Upper lobe of left lung (tissue), 6 donors: ENCODE measurements at regions not wholly inside any gene's neighbourhood (a gene's known extent, or its start where the extent isn't known, plus 50 kb on each side); places are given as distances from the start of the nearest gene placed in this dataset.

Experiments used
- ATAC-seq, 2 donors: fragments of 200-7000 bp; cut with Tn5 transposase; one replicate each; pipeline ENCODE4 v1.9.1; 2022; ENCODE audit warnings: mild to moderate bottlenecking in 2 of 2, moderate library complexity in 2 of 2; ENCODE audit not compliant: low FRiP score in 2 of 2
- DNase-seq, 2 donors: peaks; one replicate each; pipeline ENCODE4 v3.0.0-alpha.2; 2019 to 2020
- H3K27ac ChIP-seq, 4 donors: fragments of 200-600 bp; sonication (generic); one replicate each; pipeline ENCODE4 v1.5.1; 2016 to 2019
- H3K27me3 ChIP-seq, 4 donors: fragments of 200-600 bp; sonication (generic); one replicate each; pipeline ENCODE4 v1.5.1; 2017 to 2019
- H3K36me3 ChIP-seq, 4 donors: fragments of 200-600 bp; sonication (generic); one replicate each; pipeline ENCODE4 v1.5.1; 2016 to 2019
- H3K4me1 ChIP-seq, 4 donors: fragments of 200-600 bp; sonication (generic); one replicate each; pipeline ENCODE4 v1.5.1; 2018 to 2019
- H3K4me3 ChIP-seq, 4 donors: fragments of 200-600 bp; sonication (generic); one replicate each; pipeline ENCODE4 v1.5.1; 2017 to 2019; ENCODE audit warnings: mild to moderate bottlenecking in 2 of 4, moderate library complexity in 1 of 4
- H3K9me3 ChIP-seq, 4 donors: fragments of 200-600 bp; sonication (generic); one replicate each; pipeline ENCODE4 v1.5.1; 2018 to 2019
- CTCF ChIP-seq, 6 experiments: fragments of 450-650 bp in 4 of 6; fragments of 200-600 bp in 2 of 6; sonication (generic) in 2 of 6; IDR thresholded peaks; one replicate each; pipeline ENCODE4 v1.5.1; 2016 to 2019; ENCODE audit warnings: antibody characterized with exemption in 6 of 6
- EP300 ChIP-seq, 4 donors: sonication (generic); formaldehyde crosslinking; IDR thresholded peaks; one replicate each; pipeline ENCODE4 v1.5.1; 2017; ENCODE audit warnings: antibody characterized with exemption in 4 of 4, control low read depth in 2 of 4
- POLR2A ChIP-seq, 4 donors: fragments of 450-650 bp; IDR thresholded peaks; one replicate each; pipeline ENCODE4 v1.5.1; 2016 to 2017; ENCODE audit warnings: antibody characterized with exemption in 4 of 4, mild to moderate bottlenecking in 2 of 4
- POLR2AphosphoS5 ChIP-seq, 2 donors: sonication (generic); formaldehyde crosslinking; IDR thresholded peaks; one replicate each; pipeline ENCODE4 v1.5.1; 2017; ENCODE audit warnings: antibody characterized with exemption in 2 of 2
- WGBS, 2 donors: methylation state at CpG; one replicate each; pipeline ENCODE4 v1.1.5; 2017 to 2018; 5-methylcytosine and 5-hydroxymethylcytosine counted together
- donor health status: DM: no; HTN: no; CAD: no; lungs with moderate emphysema.
- donor health status: DM: no; HTN: yes; CAD: no; lungs with severe emphysema.

- Histone ChIP-seq H3K4me1 (no peaks in the 10 kb centered on the region), H3K4me3 (no peak overlapping the region), H3K9me3 (no peaks in the 10 kb centered on the region), H3K27me3 (no peaks in the 10 kb centered on the region), H3K27ac (no peak overlapping the region), H3K36me3 (no peaks in the 10 kb centered on the region)
- 70 to 77% methylated on average over 11 to 13 of the region's 13 CpGs for WGBS, 2 donors
- ATAC-seq (no peak), DNase-seq (no peak)
- TF ChIP-seq CTCF (IDR thresholded peaks at IDR 0.05) (no peak), POLR2AphosphoS5 (IDR thresholded peaks at IDR 0.05) (no peak), POLR2A (IDR thresholded peaks at IDR 0.05) (no peak), EP300 (IDR thresholded peaks at IDR 0.05) (no peak)
Measured at GRCh38 chr2:41379496-41380221, 668.2 kb upstream of the PKDCC start.

- H3K27me3 ChIP-seq = no peaks in the 10 kb centered on the region
- 49 to 73% methylated on average over 3 of the region's 3 CpGs for WGBS, 2 donors
- TF ChIP-seq POLR2AphosphoS5 (IDR thresholded peaks at IDR 0.05) (no peak), POLR2A (IDR thresholded peaks at IDR 0.05) (no peak), EP300 (IDR thresholded peaks at IDR 0.05) (peak in 1 of 4 donors; percentile 16)
Measured at GRCh38 chr2:41381701-41382100, 666.1 kb upstream of the PKDCC start.

GRCh38 chr2:41387519-41387918 lies 660.3 kb upstream of the PKDCC start:
- H3K36me3 ChIP-seq = no peaks in the 10 kb centered on the region
- H3K27ac ChIP-seq = no peak overlapping the region
- no peak for ATAC-seq
- H3K4me3 ChIP-seq = no peak overlapping the region
- TF ChIP-seq CTCF (IDR thresholded peaks at IDR 0.05) (no peak), POLR2A (IDR thresholded peaks at IDR 0.05) (no peak), POLR2AphosphoS5 (IDR thresholded peaks at IDR 0.05) (no peak), EP300 (IDR thresholded peaks at IDR 0.05) (no peak)
- WGBS, 2 donors = 75 to 82% methylated on average over 2 of the region's 2 CpGs
- H3K4me1 ChIP-seq = no peaks in the 10 kb centered on the region
- H3K9me3 ChIP-seq = no peaks in the 10 kb centered on the region
- DNase-seq = no peak
- H3K27me3 ChIP-seq = no peaks in the 10 kb centered on the region

More at GRCh38 chr2:41381701-41382100, 666.1 kb upstream of the PKDCC start:
- no peaks in the 10 kb centered on the region for H3K4me1 ChIP-seq
- ATAC-seq (peak in 1 of 2 donors; percentile 63), DNase-seq (peak in 1 of 2 donors; percentile 67)
- no peak overlapping the region for H3K4me3 ChIP-seq
- H3K27ac ChIP-seq = no peak overlapping the region
- no peaks in the 10 kb centered on the region for H3K36me3 ChIP-seq
- H3K9me3 ChIP-seq = no peaks in the 10 kb centered on the region

- no peaks in the 10 kb centered on the region for H3K4me1 ChIP-seq
- no peak for ATAC-seq
- H3K27me3 ChIP-seq = no peaks in the 10 kb centered on the region
- no peaks in the 10 kb centered on the region for H3K36me3 ChIP-seq
- no peak overlapping the region for H3K27ac ChIP-seq
- TF ChIP-seq POLR2A (IDR thresholded peaks at IDR 0.05) (no peak), POLR2AphosphoS5 (IDR thresholded peaks at IDR 0.05) (no peak)
- 78 to 86% methylated on average over 1 of the region's 1 CpG for WGBS, 2 donors
- no peak for DNase-seq
- H3K9me3 ChIP-seq = no peaks in the 10 kb centered on the region
- no peak overlapping the region for H3K4me3 ChIP-seq
Measured at GRCh38 chr2:41393621-41394020, 654.2 kb upstream of the PKDCC start.

GRCh38 chr2:41394541-41394940 lies 653.3 kb upstream of the PKDCC start:
- DNase-seq (no peak), ATAC-seq (no peak)
- Histone ChIP-seq H3K27me3 (no peaks in the 10 kb centered on the region), H3K9me3 (no peaks in the 10 kb centered on the region), H3K36me3 (no peaks in the 10 kb centered on the region), H3K4me3 (no peak overlapping the region), H3K27ac (no peak overlapping the region), H3K4me1 (no peaks in the 10 kb centered on the region)
- 88 to 95% methylated on average over 1 of the region's 1 CpG for WGBS, 2 donors
- TF ChIP-seq POLR2A (IDR thresholded peaks at IDR 0.05) = no peak
- TF ChIP-seq EP300 (IDR thresholded peaks at IDR 0.05) = no peak
- no peak for TF ChIP-seq POLR2AphosphoS5 (IDR thresholded peaks at IDR 0.05)
- TF ChIP-seq CTCF (IDR thresholded peaks at IDR 0.05) = no peak

- no peaks in the 10 kb centered on the region for H3K27me3 ChIP-seq
- no peak overlapping the region for H3K4me3 ChIP-seq
- no peak overlapping the region for H3K27ac ChIP-seq
- whole genome bisulfite sequencing, 2 donors = 92 to 97% methylated on average over 3 of the region's 3 CpGs
- H3K4me1 ChIP-seq = no peaks in the 10 kb centered on the region
- DNase-seq = no peak
- TF ChIP-seq POLR2A (IDR thresholded peaks at IDR 0.05) = no peak
- no peak for TF ChIP-seq EP300 (IDR thresholded peaks at IDR 0.05)
- TF ChIP-seq POLR2AphosphoS5 (IDR thresholded peaks at IDR 0.05) = no peak
- TF ChIP-seq CTCF (IDR thresholded peaks at IDR 0.05) = no peak
- H3K36me3 ChIP-seq = no peaks in the 10 kb centered on the region
- H3K9me3 ChIP-seq = no peaks in the 10 kb centered on the region
- ATAC-seq = no peak
Measured at GRCh38 chr2:41395692-41396091, 652.1 kb upstream of the PKDCC start.
